Liver (tissue), 8 donors: ENCODE measurements at regions not wholly inside any gene's neighbourhood (a gene's known extent, or its start where the extent isn't known, plus 50 kb on each side); places are given as distances from the start of the nearest gene placed in this dataset.

Experiments
- DNase-seq: peaks from one replicate; pipeline ENCODE4 v3.0.0-alpha.2; 2017; ENCODE audit warnings: low spot score
- H3K27ac ChIP-seq, 2 donors: one replicate each; pipeline ENCODE4 v1.7.0; 2013; ENCODE audit warnings: inconsistent platforms in 2 of 2, low read length in 2 of 2, control low read depth in 1 of 2, low read depth in 1 of 2, mild to moderate bottlenecking in 1 of 2
- H3K27me3 ChIP-seq, 4 donors: one replicate each; pipeline versions ENCODE4 v1.6.1 to v1.7.0; 2013; ENCODE audit warnings: low read length in 3 of 4, inconsistent platforms in 1 of 4, mild to moderate bottlenecking in 1 of 4, moderate library complexity in 1 of 4; ENCODE audit not compliant: control insufficient read depth in 4 of 4, insufficient read depth in 4 of 4
- H3K36me3 ChIP-seq, 4 donors: one replicate each; pipeline versions ENCODE4 v1.6.1 to v1.7.0; 2013; ENCODE audit warnings: low read length in 3 of 4, mild to moderate bottlenecking in 3 of 4, low read depth in 1 of 4, moderate library complexity in 1 of 4; ENCODE audit not compliant: control insufficient read depth in 4 of 4, insufficient read depth in 3 of 4
- H3K4me1 ChIP-seq, 4 donors: one replicate each; pipeline versions ENCODE4 v1.6.1 to v1.7.0; 2013; ENCODE audit warnings: low read length in 3 of 4, mild to moderate bottlenecking in 3 of 4, moderate library complexity in 1 of 4; ENCODE audit not compliant: control insufficient read depth in 4 of 4, insufficient read depth in 4 of 4
- H3K4me3 ChIP-seq, 3 donors: one replicate each; pipeline versions ENCODE4 v1.6.1 to v1.7.0; 2013; ENCODE audit warnings: low read length in 3 of 3, control low read depth in 1 of 3, low read depth in 1 of 3, mild to moderate bottlenecking in 1 of 3
- H3K9ac ChIP-seq, 2 donors: one replicate each; pipeline ENCODE4 v1.7.0; 2013; ENCODE audit warnings: low read length in 2 of 2, mild to moderate bottlenecking in 2 of 2, moderate library complexity in 2 of 2, control low read depth in 1 of 2, low read depth in 1 of 2
- H3K9me3 ChIP-seq, 4 donors: one replicate each; pipeline versions ENCODE4 v1.6.1 to v1.7.0; 2013; ENCODE audit warnings: low read length in 3 of 4; ENCODE audit not compliant: control insufficient read depth in 4 of 4
- EGR1 ChIP-seq, 2 donors: IDR thresholded peaks; 2 replicates each; pipeline ENCODE4 v1.6.1; 2016 to 2018; ENCODE audit warnings: antibody characterized with exemption in 2 of 2, low read depth in 2 of 2
- FOXA1 ChIP-seq: IDR thresholded peaks from 2 replicates; pipeline ENCODE4 v1.6.1; 2016; ENCODE audit warnings: antibody characterized with exemption
- FOXA2 ChIP-seq: IDR thresholded peaks from 2 replicates; pipeline ENCODE4 v1.6.1; 2016; ENCODE audit warnings: antibody characterized with exemption
- GABPA ChIP-seq, 2 donors: IDR thresholded peaks in 1 of 2; conservative IDR thresholded peaks in 1 of 2; 2 replicates each; pipeline ENCODE4 v1.6.1; 2016; ENCODE audit warnings: antibody characterized with exemption in 2 of 2, mild to moderate bottlenecking in 1 of 2, moderate library complexity in 1 of 2
- HNF4A ChIP-seq, 2 donors: conservative IDR thresholded peaks; 2 replicates each; pipeline ENCODE4 v1.6.1; 2016; ENCODE audit warnings: antibody characterized with exemption in 2 of 2, mild to moderate bottlenecking in 2 of 2
- HNF4G ChIP-seq: IDR thresholded peaks from 2 replicates; pipeline ENCODE4 v1.6.1; 2016; ENCODE audit warnings: antibody characterized with exemption
- JUND ChIP-seq, 2 donors: IDR thresholded peaks; 2 replicates each; pipeline ENCODE4 v1.6.1; 2016; ENCODE audit warnings: antibody characterized with exemption in 2 of 2
- NR2F2 ChIP-seq: IDR thresholded peaks from 2 replicates; pipeline ENCODE4 v1.6.1; 2016; ENCODE audit warnings: antibody characterized with exemption
- RAD21 ChIP-seq, 2 donors: IDR thresholded peaks; 2 replicates each; pipeline ENCODE4 v1.6.1; 2016; ENCODE audit warnings: antibody characterized with exemption in 2 of 2, mild to moderate bottlenecking in 2 of 2
- RXRA ChIP-seq, 2 donors: IDR thresholded peaks; 2 replicates each; pipeline ENCODE4 v1.6.1; 2017 to 2018; ENCODE audit warnings: antibody characterized with exemption in 2 of 2, mild to moderate bottlenecking in 1 of 2
- SP1 ChIP-seq: IDR thresholded peaks from 2 replicates; pipeline ENCODE4 v1.6.1; 2018; ENCODE audit warnings: antibody characterized with exemption, mild to moderate bottlenecking
- TAF1 ChIP-seq: conservative IDR thresholded peaks from 2 replicates; pipeline ENCODE4 v1.6.1; 2016; ENCODE audit warnings: antibody characterized with exemption, mild to moderate bottlenecking
- YY1 ChIP-seq: IDR thresholded peaks from 2 replicates; pipeline ENCODE4 v1.6.1; 2016; ENCODE audit warnings: antibody characterized with exemption, mild to moderate bottlenecking
- WGBS: extraction: QIAGEN DNeasy Blood & Tissue Kit; methylation state at CpG from one replicate; pipeline ENCODE4 v1.1.7; 2013; 5-methylcytosine and 5-hydroxymethylcytosine counted together
- TF ChIP-seq, protein P1 (sequence below): IDR thresholded peaks from 2 replicates; pipeline ENCODE4 v1.6.1; 2016; ENCODE audit warnings: antibody characterized with exemption
- TF ChIP-seq, protein P2 (sequence below): IDR thresholded peaks from 2 replicates; pipeline ENCODE4 v1.6.1; 2016; ENCODE audit warnings: antibody characterized with exemption
- TF ChIP-seq, protein P3 (sequence below): IDR thresholded peaks from 2 replicates; pipeline ENCODE4 v1.6.1; 2016; ENCODE audit warnings: antibody characterized with exemption, mild to moderate bottlenecking
- TF ChIP-seq, protein P4 (sequence below): IDR thresholded peaks from 2 replicates; pipeline ENCODE4 v1.6.1; 2016; ENCODE audit warnings: antibody characterized with exemption
- TF ChIP-seq, protein P5 (sequence below): fragments of 150-350 bp; IDR thresholded peaks from 2 replicates; pipeline ENCODE4 v1.5.1; 2017; ENCODE audit warnings: improper control_type of control experiment, low read depth, low read length; ENCODE audit not compliant: missing input control
- donor health status: healthy.
- donor health status: healthy.
- donor health status: healthy.
- donor health status: healthy.
- donor health status: healthy.

DNA sequence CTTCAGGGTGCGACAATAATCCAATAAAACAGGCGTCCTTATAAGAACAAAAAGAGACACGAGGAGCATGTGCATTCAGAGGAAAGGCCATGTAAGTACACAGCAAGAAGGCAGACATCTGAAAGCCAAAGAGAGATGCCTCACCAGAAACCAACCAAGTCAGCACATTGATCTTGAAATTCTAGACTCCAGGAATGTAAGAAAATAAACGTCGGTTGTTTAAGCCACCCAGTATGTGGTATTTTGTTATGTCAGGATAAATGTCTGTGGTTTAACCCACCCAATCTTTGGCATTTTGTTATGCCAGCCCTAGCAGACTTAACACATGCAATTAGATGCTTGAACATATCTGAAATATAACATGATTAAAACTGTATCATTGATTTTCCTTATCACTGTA, 452.0 kb downstream of the SLITRK6 start:
- H3K9ac ChIP-seq, result no peak overlapping the region
- no peaks in the 10 kb centered on the region for H3K9me3 ChIP-seq
- H3K36me3 ChIP-seq, result no peaks in the 10 kb centered on the region
- no peak for DNase-seq
- no peak overlapping the region for H3K4me3 ChIP-seq
- H3K27ac ChIP-seq, result no peak overlapping the region
- TF ChIP-seq HNF4G, result no peak
- no peak for TF ChIP-seq TAF1
- TF ChIP-seq FOXA2, result no peak
- TF ChIP-seq, protein P1, sequence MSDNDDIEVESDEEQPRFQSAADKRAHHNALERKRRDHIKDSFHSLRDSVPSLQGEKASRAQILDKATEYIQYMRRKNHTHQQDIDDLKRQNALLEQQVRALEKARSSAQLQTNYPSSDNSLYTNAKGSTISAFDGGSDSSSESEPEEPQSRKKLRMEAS, result no peak
- TF ChIP-seq NR2F2, result no peak
- TF ChIP-seq FOXA1, result no peak
- TF ChIP-seq RAD21 (IDR thresholded peaks at IDR 0.05), result no peak
- TF ChIP-seq, protein P2, sequence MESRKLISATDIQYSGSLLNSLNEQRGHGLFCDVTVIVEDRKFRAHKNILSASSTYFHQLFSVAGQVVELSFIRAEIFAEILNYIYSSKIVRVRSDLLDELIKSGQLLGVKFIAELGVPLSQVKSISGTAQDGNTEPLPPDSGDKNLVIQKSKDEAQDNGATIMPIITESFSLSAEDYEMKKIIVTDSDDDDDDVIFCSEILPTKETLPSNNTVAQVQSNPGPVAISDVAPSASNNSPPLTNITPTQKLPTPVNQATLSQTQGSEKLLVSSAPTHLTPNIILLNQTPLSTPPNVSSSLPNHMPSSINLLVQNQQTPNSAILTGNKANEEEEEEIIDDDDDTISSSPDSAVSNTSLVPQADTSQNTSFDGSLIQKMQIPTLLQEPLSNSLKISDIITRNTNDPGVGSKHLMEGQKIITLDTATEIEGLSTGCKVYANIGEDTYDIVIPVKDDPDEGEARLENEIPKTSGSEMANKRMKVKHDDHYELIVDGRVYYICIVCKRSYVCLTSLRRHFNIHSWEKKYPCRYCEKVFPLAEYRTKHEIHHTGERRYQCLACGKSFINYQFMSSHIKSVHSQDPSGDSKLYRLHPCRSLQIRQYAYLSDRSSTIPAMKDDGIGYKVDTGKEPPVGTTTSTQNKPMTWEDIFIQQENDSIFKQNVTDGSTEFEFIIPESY, result no peak
- TF ChIP-seq, protein P3, sequence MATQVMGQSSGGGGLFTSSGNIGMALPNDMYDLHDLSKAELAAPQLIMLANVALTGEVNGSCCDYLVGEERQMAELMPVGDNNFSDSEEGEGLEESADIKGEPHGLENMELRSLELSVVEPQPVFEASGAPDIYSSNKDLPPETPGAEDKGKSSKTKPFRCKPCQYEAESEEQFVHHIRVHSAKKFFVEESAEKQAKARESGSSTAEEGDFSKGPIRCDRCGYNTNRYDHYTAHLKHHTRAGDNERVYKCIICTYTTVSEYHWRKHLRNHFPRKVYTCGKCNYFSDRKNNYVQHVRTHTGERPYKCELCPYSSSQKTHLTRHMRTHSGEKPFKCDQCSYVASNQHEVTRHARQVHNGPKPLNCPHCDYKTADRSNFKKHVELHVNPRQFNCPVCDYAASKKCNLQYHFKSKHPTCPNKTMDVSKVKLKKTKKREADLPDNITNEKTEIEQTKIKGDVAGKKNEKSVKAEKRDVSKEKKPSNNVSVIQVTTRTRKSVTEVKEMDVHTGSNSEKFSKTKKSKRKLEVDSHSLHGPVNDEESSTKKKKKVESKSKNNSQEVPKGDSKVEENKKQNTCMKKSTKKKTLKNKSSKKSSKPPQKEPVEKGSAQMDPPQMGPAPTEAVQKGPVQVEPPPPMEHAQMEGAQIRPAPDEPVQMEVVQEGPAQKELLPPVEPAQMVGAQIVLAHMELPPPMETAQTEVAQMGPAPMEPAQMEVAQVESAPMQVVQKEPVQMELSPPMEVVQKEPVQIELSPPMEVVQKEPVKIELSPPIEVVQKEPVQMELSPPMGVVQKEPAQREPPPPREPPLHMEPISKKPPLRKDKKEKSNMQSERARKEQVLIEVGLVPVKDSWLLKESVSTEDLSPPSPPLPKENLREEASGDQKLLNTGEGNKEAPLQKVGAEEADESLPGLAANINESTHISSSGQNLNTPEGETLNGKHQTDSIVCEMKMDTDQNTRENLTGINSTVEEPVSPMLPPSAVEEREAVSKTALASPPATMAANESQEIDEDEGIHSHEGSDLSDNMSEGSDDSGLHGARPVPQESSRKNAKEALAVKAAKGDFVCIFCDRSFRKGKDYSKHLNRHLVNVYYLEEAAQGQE, result no peak
- no peak for TF ChIP-seq HNF4A (conservative IDR thresholded peaks at IDR 0.05)
- no peak for TF ChIP-seq EGR1 (IDR thresholded peaks at IDR 0.05; ENCODE audit: low read depth in 2 of 2)
- no peak for TF ChIP-seq SP1
- TF ChIP-seq, protein P4, sequence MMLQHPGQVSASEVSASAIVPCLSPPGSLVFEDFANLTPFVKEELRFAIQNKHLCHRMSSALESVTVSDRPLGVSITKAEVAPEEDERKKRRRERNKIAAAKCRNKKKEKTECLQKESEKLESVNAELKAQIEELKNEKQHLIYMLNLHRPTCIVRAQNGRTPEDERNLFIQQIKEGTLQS, result no peak
- TF ChIP-seq YY1, result no peak
- no peak for TF ChIP-seq RXRA (IDR thresholded peaks at IDR 0.05)
- peaks cover 0 to 12% (median 0%) of the 10 kb centered on the region in 4 donors for H3K27me3 ChIP-seq
- no peaks in the 10 kb centered on the region for H3K4me1 ChIP-seq
- WGBS, result 80% methylated on average over 5 of the region's 5 CpGs

DNA sequence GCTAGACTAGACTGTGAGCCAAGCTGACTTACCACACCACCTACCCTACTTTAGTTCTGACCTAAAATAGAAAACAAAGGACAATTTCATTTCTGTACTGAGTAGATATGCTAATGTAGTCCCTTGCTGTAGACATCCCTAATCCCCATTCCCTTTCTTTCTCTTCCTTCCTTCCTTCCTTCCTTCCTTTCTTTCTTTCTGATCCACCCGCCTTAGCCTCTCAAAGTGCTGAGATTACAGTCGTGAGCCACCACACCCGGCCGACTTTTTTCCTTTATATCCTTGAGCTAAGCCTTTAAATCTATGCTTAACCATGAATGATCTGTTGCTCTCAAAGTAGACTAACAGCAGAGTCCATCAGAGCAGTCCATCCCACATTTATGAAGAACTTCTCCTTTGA, 465.0 kb downstream of the SLITRK6 start:
- no peak overlapping the region for H3K27ac ChIP-seq
- no peak for TF ChIP-seq JUND (IDR thresholded peaks at IDR 0.05)
- TF ChIP-seq, protein P3, result no peak
- TF ChIP-seq GABPA (IDR thresholded peaks at IDR 0.05 in 1 of 2, conservative IDR thresholded peaks at IDR 0.05 in 1 of 2), result no peak
- TF ChIP-seq, protein P2, result no peak
- TF ChIP-seq, protein P5, sequence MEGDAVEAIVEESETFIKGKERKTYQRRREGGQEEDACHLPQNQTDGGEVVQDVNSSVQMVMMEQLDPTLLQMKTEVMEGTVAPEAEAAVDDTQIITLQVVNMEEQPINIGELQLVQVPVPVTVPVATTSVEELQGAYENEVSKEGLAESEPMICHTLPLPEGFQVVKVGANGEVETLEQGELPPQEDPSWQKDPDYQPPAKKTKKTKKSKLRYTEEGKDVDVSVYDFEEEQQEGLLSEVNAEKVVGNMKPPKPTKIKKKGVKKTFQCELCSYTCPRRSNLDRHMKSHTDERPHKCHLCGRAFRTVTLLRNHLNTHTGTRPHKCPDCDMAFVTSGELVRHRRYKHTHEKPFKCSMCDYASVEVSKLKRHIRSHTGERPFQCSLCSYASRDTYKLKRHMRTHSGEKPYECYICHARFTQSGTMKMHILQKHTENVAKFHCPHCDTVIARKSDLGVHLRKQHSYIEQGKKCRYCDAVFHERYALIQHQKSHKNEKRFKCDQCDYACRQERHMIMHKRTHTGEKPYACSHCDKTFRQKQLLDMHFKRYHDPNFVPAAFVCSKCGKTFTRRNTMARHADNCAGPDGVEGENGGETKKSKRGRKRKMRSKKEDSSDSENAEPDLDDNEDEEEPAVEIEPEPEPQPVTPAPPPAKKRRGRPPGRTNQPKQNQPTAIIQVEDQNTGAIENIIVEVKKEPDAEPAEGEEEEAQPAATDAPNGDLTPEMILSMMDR, result no peak
- TF ChIP-seq FOXA2, result no peak
- TF ChIP-seq, protein P4, result no peak
- 81% methylated on average over 4 of the region's 4 CpGs for WGBS

More for the DNA sequence above, 465.0 kb downstream of the SLITRK6 start:
- Histone ChIP-seq H3K36me3 (no peaks in the 10 kb centered on the region), H3K9me3 (peaks cover 0 to 3% (median 0%) of the 10 kb centered on the region in 4 donors), H3K27me3 (peaks cover 0 to 11% (median 5%) of the 10 kb centered on the region in 4 donors), H3K4me1 (no peaks in the 10 kb centered on the region), H3K9ac (no peak overlapping the region), H3K4me3 (no peak overlapping the region)
- no peak for DNase-seq
